Bronchial epithelial cell (primary cell): ENCODE measurements at regions not wholly inside any gene's neighbourhood (a gene's known extent, or its start where the extent isn't known, plus 50 kb on each side); places are given as distances from the start of the nearest gene placed in this dataset.

Source experiments
- DNase-seq: peaks from one replicate; pipeline ENCODE4 v3.0.0-alpha.2; 2010; ENCODE audit warnings: low read depth
- FAIRE-seq: peaks from 2 replicates; lab custom pipeline; 2011; peaks lifted over from hg19 to GRCh38; lab: Jason Lieb, UNC
- H3K27me3 ChIP-seq: 2 replicates; pipeline ENCODE4 v1.5.1; 2011; ENCODE audit warnings: low read length; ENCODE audit not compliant: control insufficient read depth, insufficient read depth
- H3K36me3 ChIP-seq: 2 replicates; pipeline ENCODE4 v1.5.1; 2011; ENCODE audit warnings: low read length; ENCODE audit not compliant: control insufficient read depth, insufficient read depth
- H3K4me3 ChIP-seq: 2 replicates; pipeline ENCODE4 v1.5.1; 2011; ENCODE audit warnings: mild to moderate bottlenecking, low read depth, low read length, control low read depth
- CTCF ChIP-seq: IDR thresholded peaks from 2 replicates; pipeline ENCODE4 v1.5.1; 2011; ENCODE audit warnings: mild to moderate bottlenecking, moderate library complexity, low read length, control low read depth, inconsistent platforms; ENCODE audit not compliant: insufficient read depth, severe bottlenecking

- no peak for TF ChIP-seq CTCF
- Histone ChIP-seq H3K4me3 (no peak overlapping the region), H3K36me3 (no peaks in the 10 kb centered on the region), H3K27me3 (no peaks in the 10 kb centered on the region)
- DNase-seq = no peak
- no peak for FAIRE-seq
Observed at GRCh38 chr3:30513374-30514152, 92.8 kb upstream of the TGFBR2 start.

GRCh38 chr3:30516238-30516637 lies 90.2 kb upstream of the TGFBR2 start:
- Histone ChIP-seq H3K27me3 (no peaks in the 10 kb centered on the region), H3K36me3 (no peaks in the 10 kb centered on the region), H3K4me3 (no peak overlapping the region)
- DNase-seq (no peak), FAIRE-seq (no peak)
- no peak for TF ChIP-seq CTCF

- FAIRE-seq (no peak), DNase-seq (peak; percentile 44)
- no peak for TF ChIP-seq CTCF
- Histone ChIP-seq H3K27me3 (no peaks in the 10 kb centered on the region), H3K4me3 (no peak overlapping the region), H3K36me3 (no peaks in the 10 kb centered on the region)
Observed at GRCh38 chr3:30518181-30518864, 88.1 kb upstream of the TGFBR2 start.

- no peaks in the 10 kb centered on the region for H3K27me3 ChIP-seq
- DNase-seq (no peak), FAIRE-seq (no peak)
- H3K4me3 ChIP-seq = no peak overlapping the region
- H3K36me3 ChIP-seq = no peaks in the 10 kb centered on the region
- TF ChIP-seq CTCF = no peak
Observed at GRCh38 chr3:30518872-30519271, 87.5 kb upstream of the TGFBR2 start.

- Histone ChIP-seq H3K36me3 (no peaks in the 10 kb centered on the region), H3K27me3 (no peaks in the 10 kb centered on the region), H3K4me3 (no peak overlapping the region)
- DNase-seq (no peak), FAIRE-seq (no peak)
- no peak for TF ChIP-seq CTCF
Observed at GRCh38 chr3:30520699-30521098, 85.7 kb upstream of the TGFBR2 start.
